Hepatocyte (in vitro differentiated cells): ENCODE measurements at regions not wholly inside any gene's neighbourhood (a gene's known extent, or its start where the extent isn't known, plus 50 kb on each side); places are given as distances from the start of the nearest gene placed in this dataset.

Experiments used
- CTCF ChIP-seq: fragments of 200-600 bp; sonication (generic); IDR thresholded peaks from 2 replicates; pipeline ENCODE4 v1.5.1; 2016; ENCODE audit warnings: antibody characterized with exemption, mild to moderate bottlenecking; ENCODE audit not compliant: poor library complexity
- EZH2 ChIP-seq: fragments of 200-600 bp; sonication (generic); IDR thresholded peaks from 2 replicates; pipeline ENCODE4 v1.6.1; 2016; ENCODE audit warnings: antibody characterized with exemption, mild to moderate bottlenecking, borderline replicate concordance
- EZH2phosphoT487 ChIP-seq: fragments of 200-600 bp; sonication (generic); IDR thresholded peaks from one replicate; pipeline ENCODE4 v1.6.1; 2018; ENCODE audit warnings: antibody characterized with exemption, mild to moderate bottlenecking, low read depth, moderate library complexity; ENCODE audit not compliant: unreplicated experiment, severe bottlenecking

- no peak for TF ChIP-seq EZH2phosphoT487
- TF ChIP-seq CTCF: no peak
- TF ChIP-seq EZH2: no peak
These were observed 795.3 kb downstream of the TYW1 start for GRCh38 chr7:67791918-67792317.
